GM18861 (cell line): ENCODE measurements at regions not wholly inside any gene's neighbourhood (a gene's known extent, or its start where the extent isn't known, plus 50 kb on each side); places are given as distances from the start of the nearest gene placed in this dataset.

Experiments
- ATAC-seq: cut with Tn5 transposase; IDR thresholded peaks from one replicate; pipeline ENCODE4 v1.9.1; 2021; ENCODE audit not compliant: unreplicated experiment

- no peak for ATAC-seq
Measured at GRCh38 chr5:73374520-73375190, 73.9 kb downstream of the FOXD1 start.

GRCh38 chr5:73373814-73374510 is 74.6 kb downstream of the FOXD1 start:
- ATAC-seq, result no peak

DNA sequence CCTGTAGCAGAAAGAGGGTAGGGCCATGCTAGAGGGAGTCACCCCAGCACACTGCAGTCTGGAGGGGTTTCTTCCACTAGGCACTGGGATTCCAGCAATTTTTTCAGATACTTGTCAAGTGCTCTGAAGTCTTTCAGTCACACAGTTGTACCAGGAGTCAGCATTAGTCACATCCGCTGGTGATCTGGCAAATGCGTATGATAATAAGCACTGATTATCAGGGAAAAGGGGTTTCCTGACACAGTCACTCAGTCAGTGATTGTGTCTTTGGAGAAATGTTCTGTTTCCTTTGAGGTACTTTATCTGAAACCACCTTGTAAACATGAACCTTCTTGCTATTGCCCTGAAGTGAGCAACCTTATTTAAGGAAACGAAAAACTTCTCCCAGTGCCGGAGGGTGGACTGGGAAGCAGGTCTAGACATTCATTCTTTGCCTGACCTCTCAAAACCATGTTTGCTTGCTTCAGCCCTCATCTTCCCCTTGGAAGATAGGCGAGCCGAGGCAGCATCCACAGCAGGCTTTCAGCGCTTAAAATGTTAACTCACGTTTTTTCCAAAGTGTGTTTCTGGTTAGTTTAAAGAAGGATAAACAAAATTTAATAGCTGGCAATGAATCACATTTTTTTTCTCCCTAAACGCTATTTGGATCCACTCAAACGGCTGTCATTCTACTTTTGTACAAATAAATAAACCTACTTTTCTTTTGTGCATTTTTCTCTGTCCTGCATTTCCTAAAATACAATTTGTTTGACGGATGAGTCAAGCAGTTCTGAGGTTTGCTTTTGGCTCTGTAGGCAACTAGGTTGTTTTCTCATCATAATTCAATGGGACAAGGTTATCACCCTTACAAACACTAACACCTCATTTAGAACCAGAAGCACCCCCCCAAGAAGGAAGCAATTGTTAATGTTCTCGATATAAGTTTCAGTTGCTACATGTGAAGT is 77.7 kb downstream of the FOXD1 start:
- ATAC-seq, result no peak

- ATAC-seq, result no peak
Measured at GRCh38 chr5:73370095-73370494, 78.5 kb downstream of the FOXD1 start.

GRCh38 chr5:73369278-73369677 is 79.3 kb downstream of the FOXD1 start:
- ATAC-seq, result no peak

- ATAC-seq, result no peak
Measured at GRCh38 chr5:73367650-73368049, 80.9 kb downstream of the FOXD1 start.

DNA sequence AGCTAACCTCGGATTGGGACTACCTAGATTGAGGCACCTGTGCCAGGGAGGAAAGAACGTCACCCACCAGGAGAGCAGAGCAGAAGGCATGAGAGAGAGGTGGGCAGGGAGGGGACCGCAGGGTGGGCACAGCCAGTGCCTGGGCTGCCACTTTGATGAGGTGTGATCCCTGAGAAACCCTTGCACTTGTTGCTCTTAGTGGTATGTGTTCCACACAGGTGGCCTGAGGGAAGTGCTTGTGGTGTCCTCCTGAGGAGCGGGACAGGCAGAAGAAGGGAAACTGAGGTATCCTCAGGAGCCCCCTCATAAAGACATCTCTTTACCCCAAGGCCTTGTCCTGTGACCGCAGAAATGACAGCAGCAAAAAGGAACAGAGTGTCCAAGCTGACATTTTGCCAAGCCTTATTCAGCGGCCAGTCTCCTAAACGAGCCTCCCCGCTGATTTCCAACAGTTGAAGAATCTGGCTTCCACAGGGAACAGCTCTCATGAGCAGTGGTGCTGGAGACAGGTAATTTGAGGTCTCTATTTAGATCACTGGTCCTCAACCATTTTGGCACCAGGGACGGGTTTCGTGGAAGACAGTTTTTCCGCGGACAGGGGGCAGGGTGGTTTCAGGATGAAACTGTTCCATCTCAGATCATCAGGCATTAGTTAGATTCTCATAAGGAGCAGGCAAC is 82.4 kb downstream of the FOXD1 start:
- ATAC-seq, result no peak

DNA sequence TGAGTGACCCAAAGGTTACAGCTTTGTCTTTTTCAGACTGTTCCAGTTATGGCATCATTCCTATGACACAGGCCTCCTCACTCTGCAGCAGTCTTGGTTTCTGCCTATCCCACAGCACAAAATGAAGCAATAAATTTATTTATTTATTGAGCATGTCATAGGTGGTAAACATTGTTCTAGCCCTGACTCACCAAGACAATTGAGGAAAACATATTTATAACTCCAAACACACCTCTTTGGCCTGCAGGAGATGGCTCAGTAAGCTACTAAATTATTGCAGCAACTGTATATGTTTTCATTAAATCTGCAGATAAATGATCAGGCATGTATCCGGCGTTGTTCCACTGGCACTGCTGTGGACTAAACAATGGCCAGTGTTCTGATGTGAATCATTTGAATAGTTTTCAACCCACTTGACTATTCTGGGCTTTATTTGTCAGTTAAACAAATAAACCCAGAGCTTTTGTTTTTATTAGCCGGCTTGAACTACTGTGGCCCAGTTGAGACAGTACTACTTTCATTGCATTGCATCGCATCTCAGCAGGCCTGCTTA is 83.2 kb downstream of the FOXD1 start:
- ATAC-seq, result no peak

- no peak for ATAC-seq
Measured at GRCh38 chr5:73363911-73364730, 84.5 kb downstream of the FOXD1 start.

DNA sequence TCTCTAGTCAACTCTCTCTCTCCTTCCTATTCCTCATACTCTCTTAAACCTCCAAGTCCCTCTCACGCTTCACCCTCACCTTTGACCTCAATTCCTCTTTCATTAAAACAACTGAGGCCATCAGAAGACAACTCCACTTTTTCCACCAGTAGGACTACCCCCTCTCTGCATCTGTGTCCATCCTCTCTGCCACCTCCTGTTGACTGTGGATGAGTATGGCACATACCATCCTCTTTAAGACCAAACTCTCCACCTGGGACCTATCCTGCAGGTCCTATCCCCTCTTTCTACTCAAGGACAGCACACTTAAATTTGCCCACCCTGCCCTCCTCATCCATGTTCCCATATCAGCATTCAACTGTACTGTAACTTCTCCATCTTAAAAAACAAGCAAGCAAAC is 89.2 kb downstream of the FOXD1 start:
- ATAC-seq, result no peak

DNA sequence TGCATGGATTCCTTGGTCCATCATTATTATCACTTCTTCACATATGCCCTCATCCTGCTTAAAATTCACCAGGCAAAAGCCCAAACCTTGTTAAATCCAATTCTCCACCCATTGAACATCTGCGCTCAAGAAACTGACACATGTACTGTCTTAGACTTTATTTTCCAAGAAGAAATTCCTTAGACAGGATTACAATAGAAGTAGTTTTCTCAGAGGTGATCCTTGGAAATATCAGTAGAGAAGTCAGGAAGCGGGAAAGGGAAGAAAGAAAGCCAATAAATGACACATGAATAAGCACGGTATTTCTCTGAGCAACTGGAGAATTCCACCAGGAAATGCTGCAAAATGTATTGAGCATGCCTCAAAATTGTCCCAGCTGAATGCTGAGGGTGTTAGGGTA is 90.2 kb downstream of the FOXD1 start:
- no peak for ATAC-seq

DNA sequence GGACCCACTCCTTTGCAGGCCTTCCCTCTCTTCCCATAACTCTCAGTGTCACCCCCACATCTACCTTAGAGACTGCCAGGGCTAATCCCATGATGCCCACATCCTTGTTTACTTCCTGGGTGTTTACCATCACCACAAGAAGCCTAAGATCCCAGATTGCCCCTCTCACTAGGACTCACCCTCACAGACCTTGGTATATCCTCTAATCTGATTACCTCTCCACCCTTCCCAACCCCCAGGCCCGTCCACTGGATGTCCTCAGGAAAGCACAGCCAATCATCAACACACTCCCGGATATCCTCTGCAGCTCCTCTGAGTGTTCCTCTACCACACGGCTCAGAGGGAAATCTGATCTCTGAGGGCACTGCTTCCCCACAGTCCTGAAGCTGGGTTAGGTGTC is 91.0 kb downstream of the FOXD1 start:
- ATAC-seq, result no peak

- ATAC-seq, result no peak
Measured at GRCh38 chr5:73355108-73355507, 93.5 kb downstream of the FOXD1 start.

DNA sequence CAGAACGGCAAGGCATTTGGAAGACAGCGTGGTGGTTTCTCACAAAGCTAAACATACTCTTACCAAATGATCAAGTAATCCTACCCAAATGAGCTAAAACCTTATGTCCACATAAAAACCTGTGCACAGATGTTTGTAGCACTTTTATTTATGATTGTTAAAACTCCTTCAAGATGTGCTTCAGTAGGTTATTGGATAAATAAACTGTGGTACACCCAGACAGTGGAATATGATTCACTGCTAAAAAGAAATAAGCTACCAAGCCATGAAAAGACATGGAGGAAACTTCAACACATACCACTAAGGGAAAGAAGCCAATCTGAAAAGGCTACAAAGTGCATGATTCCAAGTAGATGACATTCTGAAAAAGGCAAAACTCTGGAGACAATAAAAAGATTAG is 94.2 kb downstream of the FOXD1 start:
- no peak for ATAC-seq

DNA sequence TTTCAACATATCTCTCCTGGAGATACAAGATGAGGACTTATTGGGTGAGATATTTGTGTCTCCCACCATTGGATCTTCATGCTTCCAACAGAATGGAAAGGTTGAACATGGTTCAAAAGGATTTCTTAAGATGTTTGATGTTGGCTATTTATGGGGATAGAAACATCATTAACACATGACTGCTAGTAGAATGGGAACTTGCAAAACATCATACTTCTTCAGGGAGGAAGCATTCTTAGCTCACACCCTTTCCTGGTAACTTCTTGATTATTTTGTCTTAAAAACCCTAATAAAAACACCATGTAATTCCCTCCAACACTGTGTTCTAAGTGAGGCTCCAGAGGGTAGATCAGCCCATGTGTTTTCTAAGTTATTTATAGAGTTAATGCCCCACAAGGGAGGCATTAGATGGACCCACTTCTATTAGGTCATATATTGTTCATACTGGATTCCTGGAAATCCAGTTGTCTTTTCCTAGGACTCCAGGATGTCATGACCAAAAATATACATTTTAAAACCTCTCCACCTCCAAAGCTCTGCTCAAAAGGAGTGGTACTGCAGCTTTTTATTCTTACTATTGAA is 95.8 kb downstream of the FOXD1 start:
- no peak for ATAC-seq

GRCh38 chr5:73352243-73352642 is 96.3 kb downstream of the FOXD1 start:
- ATAC-seq, result no peak

- ATAC-seq, result no peak
Measured at GRCh38 chr5:73351593-73351992, 97.0 kb downstream of the FOXD1 start.

DNA sequence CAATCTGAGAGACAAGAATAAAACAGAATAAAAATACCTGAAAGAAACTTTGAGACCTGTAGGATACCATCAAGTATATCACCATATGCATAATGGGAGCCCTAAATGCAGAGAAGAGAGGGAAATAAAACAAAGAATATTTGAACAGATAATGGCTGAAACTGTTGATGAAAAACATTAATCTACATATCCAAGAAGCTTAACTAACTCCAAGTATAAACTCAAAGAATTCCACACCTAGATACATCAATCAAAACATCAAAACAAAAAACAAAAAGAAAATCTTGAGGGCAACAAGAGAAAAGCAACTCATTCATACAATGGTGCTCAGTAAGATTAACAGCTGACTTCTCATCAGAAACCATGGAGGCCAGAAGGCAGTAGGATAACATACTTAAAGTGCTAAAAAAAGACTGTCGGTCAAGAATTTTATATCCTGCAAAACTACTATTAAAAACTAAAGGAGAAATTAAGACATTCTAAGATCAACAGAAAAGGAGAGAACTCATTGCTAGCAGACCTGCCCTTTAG is 101.6 kb downstream of the FOXD1 start:
- no peak for ATAC-seq

DNA sequence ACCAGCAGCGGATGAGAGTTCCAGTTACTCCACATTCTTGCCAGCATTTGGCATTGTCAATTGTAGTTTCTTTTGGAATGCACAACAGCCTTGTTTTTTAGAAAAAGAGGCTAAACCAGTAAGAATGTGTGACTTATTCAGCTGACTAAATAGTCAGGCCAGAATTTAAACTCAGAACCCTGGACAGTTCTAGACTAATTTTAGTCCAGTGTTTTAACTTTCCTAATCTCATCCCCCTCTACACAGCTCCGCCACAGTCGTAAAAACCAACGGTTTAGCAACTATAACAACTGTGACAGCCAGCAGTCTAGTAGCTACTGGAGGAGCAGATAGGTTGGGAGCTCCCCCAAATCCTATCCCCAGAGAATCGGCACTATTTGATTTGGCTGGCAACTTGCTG is 103.7 kb downstream of the FOXD1 start:
- ATAC-seq, result no peak
